IMR-90 (cell line): ENCODE measurements at regions not wholly inside any gene's neighbourhood (a gene's known extent, or its start where the extent isn't known, plus 50 kb on each side); places are given as distances from the start of the nearest gene placed in this dataset.

Source experiments
- ATAC-seq: fragments of 200-7000 bp; cut with Tn5 transposase; 2 replicates; pipeline ENCODE4 v1.9.1; 2020; ENCODE audit warnings: low read depth, mild to moderate bottlenecking, moderate library complexity
- BruUV-seq: library from RNA; stranded (reverse); fragments of 400-500 nt; replicated peaks from 2 replicates; lab custom pipeline; 2021; lab: Mats Ljungman, UMichigan
- CTCF ChIA-PET: fragments of 300-600 bp; formaldehyde crosslinking; extraction: SDS; loops from one replicate; lab custom pipeline; 2021; ENCODE audit warnings: antibody characterized with exemption; lab: Yijun Ruan, JAX
- POLR2A ChIA-PET: fragments of 300-600 bp; sonication (Branson Sonifier 250); formaldehyde crosslinking; loops from one replicate; lab custom pipeline; 2022; ENCODE audit warnings: antibody characterized with exemption; ENCODE audit not compliant: unreplicated experiment; lab: Charles Lee
- DNase-seq: peaks from one replicate; pipeline ENCODE4 v3.0.0; 2013
- H2AFZ ChIP-seq: replicated peaks from 2 replicates; pipeline ENCODE3; 2013; ENCODE audit warnings: low read length, mild to moderate bottlenecking; ENCODE audit not compliant: poor library complexity
- H2AK5ac ChIP-seq: 2 replicates; pipeline ENCODE4 v1.6.1; 2013; ENCODE audit warnings: low read depth, low read length, inconsistent platforms
- H2AK9ac ChIP-seq: replicated peaks from 2 replicates; pipeline ENCODE3; 2013; ENCODE audit warnings: mild to moderate bottlenecking, low read depth, low read length, moderate library complexity; ENCODE audit not compliant: poor library complexity
- H2BK120ac ChIP-seq: 2 replicates; pipeline ENCODE4 v1.6.1; 2013; ENCODE audit warnings: low read depth, low read length, inconsistent platforms
- H2BK15ac ChIP-seq: 3 replicates; pipeline ENCODE4 v1.6.1; 2013; ENCODE audit warnings: low read depth, low read length, inconsistent platforms
- H2BK20ac ChIP-seq: 2 replicates; pipeline ENCODE4 v1.6.1; 2013; ENCODE audit warnings: low read depth, mild to moderate bottlenecking, inconsistent platforms, low read length, moderate library complexity
- H2BK5ac ChIP-seq: 2 replicates; pipeline ENCODE4 v1.6.1; 2013; ENCODE audit warnings: mild to moderate bottlenecking, low read depth, low read length, inconsistent platforms; ENCODE audit not compliant: poor library complexity, severe bottlenecking
- H3K14ac ChIP-seq: replicated peaks from 2 replicates; pipeline ENCODE4 v1.6.1; 2013; ENCODE audit warnings: low read depth, low read length, inconsistent platforms
- H3K18ac ChIP-seq: 2 replicates; pipeline ENCODE4 v1.6.1; 2013; ENCODE audit warnings: low read depth, low read length, control low read depth
- H3K23ac ChIP-seq: 2 replicates; pipeline ENCODE4 v1.6.1; 2013; ENCODE audit warnings: low read depth, low read length, inconsistent platforms
- H3K27ac ChIP-seq: 2 replicates; pipeline ENCODE4 v1.5.1; 2013; ENCODE audit warnings: mild to moderate bottlenecking, control low read depth, low read length; ENCODE audit not compliant: insufficient read depth
- H3K27me3 ChIP-seq: 2 replicates; pipeline ENCODE4 v1.6.1; 2013; ENCODE audit warnings: low read length; ENCODE audit not compliant: control insufficient read depth, insufficient read depth
- H3K36me3 ChIP-seq: 2 replicates; pipeline ENCODE4 v1.6.1; 2013; ENCODE audit warnings: low read length, mixed read lengths; ENCODE audit not compliant: control insufficient read depth, insufficient read depth
- H3K4ac ChIP-seq: 2 replicates; pipeline ENCODE4 v1.6.1; 2013; ENCODE audit warnings: low read depth, low read length, inconsistent platforms
- H3K4me1 ChIP-seq: 2 replicates; pipeline ENCODE4 v1.6.1; 2013; ENCODE audit warnings: low read length, mixed read lengths; ENCODE audit not compliant: control insufficient read depth, insufficient read depth
- H3K4me2 ChIP-seq: 2 replicates; pipeline ENCODE4 v1.6.1; 2013; ENCODE audit warnings: low read depth, mild to moderate bottlenecking, control low read depth, low read length, moderate library complexity
- H3K4me3 ChIP-seq: 2 replicates; pipeline ENCODE4 v1.5.1; 2013; ENCODE audit warnings: low read depth, mild to moderate bottlenecking, control low read depth, low read length, moderate library complexity; ENCODE audit not compliant: insufficient read depth
- H3K56ac ChIP-seq: 2 replicates; pipeline ENCODE4 v1.6.1; 2013; ENCODE audit warnings: low read length, inconsistent platforms; ENCODE audit not compliant: insufficient read depth; ENCODE audit errors: extremely low read depth
- H3K79me1 ChIP-seq, 2 experiments: 2 replicates each; pipeline ENCODE4 v1.6.1; 2013; ENCODE audit warnings: low read length in 2 of 2, inconsistent platforms in 1 of 2, low read depth in 1 of 2
- H3K9ac ChIP-seq: 2 replicates; pipeline ENCODE4 v1.6.1; 2013; ENCODE audit warnings: low read depth, low read length, control low read depth
- H3K9me1 ChIP-seq: 2 replicates; pipeline ENCODE4 v1.6.1; 2013; ENCODE audit warnings: low read length, inconsistent platforms; ENCODE audit not compliant: insufficient read depth
- H3K9me3 ChIP-seq: 2 replicates; pipeline ENCODE4 v1.6.1; 2013; ENCODE audit warnings: low read length; ENCODE audit not compliant: control insufficient read depth, insufficient read depth
- H4K20me1 ChIP-seq: 2 replicates; pipeline ENCODE4 v1.6.1; 2013; ENCODE audit warnings: low read length, inconsistent platforms; ENCODE audit not compliant: insufficient read depth
- H4K5ac ChIP-seq: 2 replicates; pipeline ENCODE4 v1.6.1; 2013; ENCODE audit warnings: mild to moderate bottlenecking, low read depth, low read length, control low read depth
- H4K8ac ChIP-seq, 2 experiments: 2 replicates each; pipeline ENCODE4 v1.6.1; 2013; ENCODE audit warnings: low read depth in 2 of 2, low read length in 2 of 2, control low read depth in 1 of 2, inconsistent platforms in 1 of 2
- H4K91ac ChIP-seq: 2 replicates; pipeline ENCODE4 v1.6.1; 2013; ENCODE audit warnings: low read depth, low read length, inconsistent platforms; ENCODE audit not compliant: insufficient read depth
- BHLHE40 ChIP-seq: fragments of 150-350 bp; IDR thresholded peaks from 2 replicates; pipeline ENCODE4 v1.6.1; 2016; ENCODE audit warnings: mild to moderate bottlenecking, low read depth, low read length
- CEBPB ChIP-seq: IDR thresholded peaks from 2 replicates; pipeline ENCODE4 v1.6.1; 2012; ENCODE audit warnings: low read depth, low read length, improper control_type of control experiment
- CHD1 ChIP-seq: IDR thresholded peaks from 2 replicates; pipeline ENCODE4 v1.6.1; 2012; ENCODE audit warnings: low read depth, low read length, improper control_type of control experiment
- CTCF ChIP-seq: conservative IDR thresholded peaks from 2 replicates; pipeline ENCODE4 v1.5.1; 2012; ENCODE audit warnings: mild to moderate bottlenecking, low read depth, low read length, improper control_type of control experiment
- ELK1 ChIP-seq: fragments of 150-350 bp; IDR thresholded peaks from 2 replicates; pipeline ENCODE4 v1.6.1; 2016; ENCODE audit warnings: low read depth, mild to moderate bottlenecking, low read length, moderate library complexity, borderline replicate concordance
- FOS ChIP-seq: fragments of 150-350 bp; IDR thresholded peaks from 2 replicates; pipeline ENCODE4 v1.6.1; 2016; ENCODE audit warnings: low read depth, low read length
- MAFK ChIP-seq: IDR thresholded peaks from 2 replicates; pipeline ENCODE4 v1.6.1; 2012; ENCODE audit warnings: low read depth, low read length, improper control_type of control experiment
- MAZ ChIP-seq: IDR thresholded peaks from 2 replicates; pipeline ENCODE4 v1.6.1; 2012; ENCODE audit warnings: low read depth, mild to moderate bottlenecking, low read length, improper control_type of control experiment, moderate library complexity, borderline replicate concordance
- MXI1 ChIP-seq: IDR thresholded peaks from 2 replicates; pipeline ENCODE4 v1.6.1; 2012; ENCODE audit warnings: low read depth, mild to moderate bottlenecking, low read length, moderate library complexity, borderline replicate concordance
- NFE2L2 ChIP-seq: fragments of 150-350 bp; IDR thresholded peaks from 2 replicates; pipeline ENCODE4 v1.6.1; 2016; ENCODE audit warnings: low read depth, mild to moderate bottlenecking, low read length
- POLR2A ChIP-seq: IDR thresholded peaks from 2 replicates; pipeline ENCODE4 v1.6.1; 2012; ENCODE audit warnings: mild to moderate bottlenecking, low read depth, low read length
- RAD21 ChIP-seq: IDR thresholded peaks from 2 replicates; pipeline ENCODE4 v1.6.1; 2012; ENCODE audit warnings: low read length, improper control_type of control experiment
- RCOR1 ChIP-seq: IDR thresholded peaks from 2 replicates; pipeline ENCODE4 v1.6.1; 2012; ENCODE audit warnings: mild to moderate bottlenecking, low read length, improper control_type of control experiment; ENCODE audit not compliant: insufficient replicate concordance
- RFX5 ChIP-seq: IDR thresholded peaks from 2 replicates; pipeline ENCODE4 v1.8.0; 2012; ENCODE audit warnings: low read depth, mild to moderate bottlenecking, low read length, moderate library complexity
- SMC3 ChIP-seq: fragments of 150-350 bp; IDR thresholded peaks from 2 replicates; pipeline ENCODE4 v1.6.1; 2016; ENCODE audit warnings: low read depth, mild to moderate bottlenecking, antibody characterized with exemption, low read length, moderate library complexity
- USF2 ChIP-seq: fragments of 150-350 bp; IDR thresholded peaks from 2 replicates; pipeline ENCODE4 v1.6.1; 2017; ENCODE audit warnings: mild to moderate bottlenecking, antibody characterized with exemption, low read length, low read depth
- WGBS, 2 experiments: methylation state at CpG; one replicate each; pipeline versions ENCODE4 v1.1.5 to v1.1.7; 2013; ENCODE audit warnings: missing lambda C conversion rate in 2 of 2; ENCODE audit not compliant: insufficient read length in 1 of 2; ENCODE audit errors: extremely low coverage in 2 of 2; 5-methylcytosine and 5-hydroxymethylcytosine counted together
- dilution Hi-C: fragments of 300-500 bp; cut with HindIII; formaldehyde crosslinking; loops from one replicate; pipeline ENCODE4 v1.14.3; 2018; ENCODE audit warnings: low sequenced_read_pairs; ENCODE audit not compliant: unreplicated experiment
- in situ Hi-C: fragments of 300-500 bp; cut with MboI; formaldehyde crosslinking; loops from 3 replicates; pipeline ENCODE4 v1.14.3; 2019; ENCODE audit warnings: low sequenced_read_pairs, inconsistent platforms, mixed read lengths
- intact Hi-C: fragments of 100-400 bp; cut with micrococcal nuclease; formaldehyde crosslinking; loops from 2 replicates; pipeline ENCODE4 v1.10.0; 2022

- no peak for ATAC-seq
- H3K36me3 ChIP-seq, result no peaks in the 10 kb centered on the region
- H2AK9ac ChIP-seq, result no peak overlapping the region
- no peak overlapping the region for H2AK5ac ChIP-seq
- H2BK20ac ChIP-seq, result no peak overlapping the region
- H2BK5ac ChIP-seq, result no peak overlapping the region
- no peak overlapping the region for H3K4me3 ChIP-seq
- dilution Hi-C loops (no loop called here), intact Hi-C loops (no loop called here), in situ Hi-C loops (no loop called here)
- no peak for TF ChIP-seq SMC3
- no peak for TF ChIP-seq MAZ
- TF ChIP-seq ELK1, result no peak
- TF ChIP-seq RFX5, result no peak
- no peak for TF ChIP-seq MAFK
- no peak for TF ChIP-seq NFE2L2
- no peak for TF ChIP-seq CHD1
- no peak for TF ChIP-seq FOS
- no peak for TF ChIP-seq POLR2A
- no peak for TF ChIP-seq MXI1
- no peak for TF ChIP-seq BHLHE40
- TF ChIP-seq CTCF, result no peak
- TF ChIP-seq RAD21, result no peak
- TF ChIP-seq USF2, result no peak
- no peak for TF ChIP-seq RCOR1
- TF ChIP-seq CEBPB, result no peak
- BruUV-seq, result no TSS peak
- no peak overlapping the region for H3K18ac ChIP-seq
- H3K9me1 ChIP-seq, result no peaks in the 10 kb centered on the region
- H3K27me3 ChIP-seq, result no peaks in the 10 kb centered on the region
- H3K4me2 ChIP-seq, result no peak overlapping the region
- no peak overlapping the region for H4K91ac ChIP-seq
- H3K23ac ChIP-seq, result no peak overlapping the region
- no peaks in the 10 kb centered on the region for H3K4me1 ChIP-seq
- no peak overlapping the region for H2AFZ ChIP-seq
- no peak overlapping the region for H2BK15ac ChIP-seq
- H4K5ac ChIP-seq, result no peak overlapping the region
- POLR2A ChIA-PET, result no interaction called here
- H3K79me1 ChIP-seq, result no peaks in the 10 kb centered on the region
- no CpG with 5 or more reads among the region's 3 CpGs for WGBS, 2 experiments
- no peak overlapping the region for H4K8ac ChIP-seq
- CTCF ChIA-PET, result interaction anchor here (0.8 kb wide), 1 partner anchor 400 kb away, joined by 3 read pairs; no protein-coding TSS in a partner anchor
- no peaks in the 10 kb centered on the region for H4K20me1 ChIP-seq
- H3K27ac ChIP-seq, result no peak overlapping the region
- H2BK120ac ChIP-seq, result no peak overlapping the region
- no peak overlapping the region for H3K9ac ChIP-seq
- no peak for DNase-seq
- H3K9me3 ChIP-seq, result no peaks in the 10 kb centered on the region
- H3K14ac ChIP-seq, result no peak overlapping the region
- H3K4ac ChIP-seq, result no peak overlapping the region
- H3K56ac ChIP-seq, result no peak overlapping the region
These were observed 760.5 kb downstream of the SATB2 start for GRCh38 chr2:198697218-198697617.
